B cell (primary cell): ENCODE measurements at regions not wholly inside any gene's neighbourhood (a gene's known extent, or its start where the extent isn't known, plus 50 kb on each side); places are given as distances from the start of the nearest gene placed in this dataset.

Experiments
- EZH2 ChIP-seq: IDR thresholded peaks from 2 replicates; pipeline ENCODE4 v1.6.1; 2012; ENCODE audit warnings: borderline replicate concordance, low read depth, mild to moderate bottlenecking, moderate library complexity, low read length; ENCODE audit not compliant: insufficient read depth, poor library complexity, severe bottlenecking
- TF ChIP-seq, protein P1 (sequence below): fragments of 200-600 bp; IDR thresholded peaks from one replicate; pipeline ENCODE4 v1.8.0; 2022; ENCODE audit warnings: antibody characterized with exemption, mild to moderate bottlenecking

DNA sequence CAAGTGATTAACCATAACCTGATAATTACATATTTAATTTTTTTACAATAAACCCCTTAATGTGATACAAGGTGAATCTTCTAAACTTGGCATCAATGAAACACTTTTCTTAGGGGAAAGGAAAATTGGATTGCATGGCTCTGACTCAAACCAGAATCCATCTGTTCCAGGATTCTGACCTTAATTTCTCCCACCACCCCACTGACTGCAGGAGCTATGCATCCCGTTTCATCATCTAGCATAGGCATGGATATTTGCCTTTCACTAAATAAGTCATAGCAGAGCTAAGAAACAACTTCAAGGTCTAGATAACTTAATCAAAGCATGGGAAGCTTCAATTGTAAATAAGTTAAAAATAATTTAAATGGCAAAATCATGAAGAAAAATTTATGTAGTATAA, 156.3 kb downstream of the BTC start:
- TF ChIP-seq, protein P1, sequence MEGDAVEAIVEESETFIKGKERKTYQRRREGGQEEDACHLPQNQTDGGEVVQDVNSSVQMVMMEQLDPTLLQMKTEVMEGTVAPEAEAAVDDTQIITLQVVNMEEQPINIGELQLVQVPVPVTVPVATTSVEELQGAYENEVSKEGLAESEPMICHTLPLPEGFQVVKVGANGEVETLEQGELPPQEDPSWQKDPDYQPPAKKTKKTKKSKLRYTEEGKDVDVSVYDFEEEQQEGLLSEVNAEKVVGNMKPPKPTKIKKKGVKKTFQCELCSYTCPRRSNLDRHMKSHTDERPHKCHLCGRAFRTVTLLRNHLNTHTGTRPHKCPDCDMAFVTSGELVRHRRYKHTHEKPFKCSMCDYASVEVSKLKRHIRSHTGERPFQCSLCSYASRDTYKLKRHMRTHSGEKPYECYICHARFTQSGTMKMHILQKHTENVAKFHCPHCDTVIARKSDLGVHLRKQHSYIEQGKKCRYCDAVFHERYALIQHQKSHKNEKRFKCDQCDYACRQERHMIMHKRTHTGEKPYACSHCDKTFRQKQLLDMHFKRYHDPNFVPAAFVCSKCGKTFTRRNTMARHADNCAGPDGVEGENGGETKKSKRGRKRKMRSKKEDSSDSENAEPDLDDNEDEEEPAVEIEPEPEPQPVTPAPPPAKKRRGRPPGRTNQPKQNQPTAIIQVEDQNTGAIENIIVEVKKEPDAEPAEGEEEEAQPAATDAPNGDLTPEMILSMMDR = no peak
- no peak for TF ChIP-seq EZH2
